ENCODE measurements at regions not wholly inside any gene's neighbourhood (a gene's known extent, or its start where the extent isn't known, plus 50 kb on each side); places are given as distances from the start of the nearest gene placed in this dataset.

DNA sequence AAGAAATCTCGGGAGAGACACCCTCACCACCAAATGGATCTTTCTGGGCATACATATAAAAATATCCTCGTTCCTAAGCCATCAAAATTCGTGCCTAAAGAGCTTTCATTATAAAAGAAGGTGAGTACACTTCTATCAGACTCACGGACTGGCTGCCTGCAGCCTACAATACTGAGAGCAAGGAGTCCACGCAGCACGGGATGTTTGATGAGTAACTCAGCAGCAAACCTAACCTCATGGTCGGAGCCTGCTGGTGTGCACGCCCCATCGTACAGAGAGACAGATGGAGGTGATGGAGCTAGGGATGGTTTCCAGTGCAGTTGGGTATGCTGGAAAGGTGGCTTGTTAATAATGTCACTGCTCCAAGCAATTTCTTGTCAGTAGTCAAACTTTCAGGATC lies 256.2 kb downstream of the FIGN start:
- TF ChIP-seq JUNB (IDR thresholded peaks at IDR 0.05) (no peak), MAFK (IDR thresholded peaks at IDR 0.05; ENCODE audit: partially characterized antibody) (no peak), POLR2A (IDR thresholded peaks at IDR 0.05; ENCODE audit: low read length) (no peak), NR3C1 (IDR thresholded peaks at IDR 0.05) (no peak), MAZ (IDR thresholded peaks at IDR 0.05; ENCODE audit: borderline replicate concordance, low read depth, low read length) (no peak)
- TF ChIP-seq, protein P1, sequence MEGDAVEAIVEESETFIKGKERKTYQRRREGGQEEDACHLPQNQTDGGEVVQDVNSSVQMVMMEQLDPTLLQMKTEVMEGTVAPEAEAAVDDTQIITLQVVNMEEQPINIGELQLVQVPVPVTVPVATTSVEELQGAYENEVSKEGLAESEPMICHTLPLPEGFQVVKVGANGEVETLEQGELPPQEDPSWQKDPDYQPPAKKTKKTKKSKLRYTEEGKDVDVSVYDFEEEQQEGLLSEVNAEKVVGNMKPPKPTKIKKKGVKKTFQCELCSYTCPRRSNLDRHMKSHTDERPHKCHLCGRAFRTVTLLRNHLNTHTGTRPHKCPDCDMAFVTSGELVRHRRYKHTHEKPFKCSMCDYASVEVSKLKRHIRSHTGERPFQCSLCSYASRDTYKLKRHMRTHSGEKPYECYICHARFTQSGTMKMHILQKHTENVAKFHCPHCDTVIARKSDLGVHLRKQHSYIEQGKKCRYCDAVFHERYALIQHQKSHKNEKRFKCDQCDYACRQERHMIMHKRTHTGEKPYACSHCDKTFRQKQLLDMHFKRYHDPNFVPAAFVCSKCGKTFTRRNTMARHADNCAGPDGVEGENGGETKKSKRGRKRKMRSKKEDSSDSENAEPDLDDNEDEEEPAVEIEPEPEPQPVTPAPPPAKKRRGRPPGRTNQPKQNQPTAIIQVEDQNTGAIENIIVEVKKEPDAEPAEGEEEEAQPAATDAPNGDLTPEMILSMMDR (IDR thresholded peaks at IDR 0.05) = no peak

Data from A549 (cell line).